ENCODE measurements at regions not wholly inside any gene's neighbourhood (a gene's known extent, or its start where the extent isn't known, plus 50 kb on each side); places are given as distances from the start of the nearest gene placed in this dataset.

DNA sequence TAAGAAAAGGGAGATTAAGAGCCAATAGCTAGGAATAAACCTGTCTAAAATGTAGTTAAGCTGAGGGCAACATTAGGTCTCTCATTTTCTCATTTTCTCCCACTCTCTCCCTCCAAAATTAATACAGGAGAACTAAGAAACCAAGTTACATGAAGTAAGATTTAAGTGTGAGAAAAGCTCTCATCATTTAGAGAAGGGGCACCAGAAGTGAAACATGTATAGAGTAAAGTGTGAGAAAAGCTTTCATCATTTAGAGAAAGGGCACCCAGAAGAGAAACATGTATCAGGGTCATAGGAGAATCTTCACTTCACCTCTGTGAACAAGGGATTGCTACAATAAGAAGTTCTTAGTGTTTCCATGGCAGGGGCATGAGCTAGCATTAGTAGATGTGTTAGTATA is 132.4 kb upstream of the CNTN1 start:
- DNase-seq: no peak

GRCh38 chr12:40560848-40561247 is 131.4 kb upstream of the CNTN1 start:
- DNase-seq: no peak

DNA sequence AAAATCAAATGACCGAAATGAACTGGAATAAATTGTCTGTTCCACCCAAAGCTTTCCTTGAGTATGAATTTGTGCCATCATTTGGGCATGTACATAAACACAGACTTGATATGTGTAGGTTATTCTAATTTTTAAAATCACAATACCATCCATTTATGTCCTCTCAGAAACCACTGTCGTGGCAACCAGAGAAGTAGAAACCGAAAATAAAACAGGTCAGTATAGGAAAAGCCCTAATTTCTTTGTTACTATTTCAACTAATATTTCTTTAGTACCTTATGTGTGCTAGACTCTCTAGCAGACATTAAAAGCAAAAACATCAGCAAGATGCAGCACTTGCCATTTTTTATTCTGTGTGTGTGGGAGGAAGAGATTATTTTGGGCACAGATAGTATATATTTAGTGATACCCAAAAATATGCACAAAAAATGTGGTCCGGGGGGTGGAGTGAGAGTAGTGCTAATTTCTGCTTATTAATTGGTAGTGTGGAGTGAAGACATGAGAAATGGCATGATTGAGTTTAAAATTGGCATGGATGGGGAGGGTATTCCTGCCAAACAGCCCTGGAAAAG is 130.8 kb upstream of the CNTN1 start:
- no peak for DNase-seq

DNA sequence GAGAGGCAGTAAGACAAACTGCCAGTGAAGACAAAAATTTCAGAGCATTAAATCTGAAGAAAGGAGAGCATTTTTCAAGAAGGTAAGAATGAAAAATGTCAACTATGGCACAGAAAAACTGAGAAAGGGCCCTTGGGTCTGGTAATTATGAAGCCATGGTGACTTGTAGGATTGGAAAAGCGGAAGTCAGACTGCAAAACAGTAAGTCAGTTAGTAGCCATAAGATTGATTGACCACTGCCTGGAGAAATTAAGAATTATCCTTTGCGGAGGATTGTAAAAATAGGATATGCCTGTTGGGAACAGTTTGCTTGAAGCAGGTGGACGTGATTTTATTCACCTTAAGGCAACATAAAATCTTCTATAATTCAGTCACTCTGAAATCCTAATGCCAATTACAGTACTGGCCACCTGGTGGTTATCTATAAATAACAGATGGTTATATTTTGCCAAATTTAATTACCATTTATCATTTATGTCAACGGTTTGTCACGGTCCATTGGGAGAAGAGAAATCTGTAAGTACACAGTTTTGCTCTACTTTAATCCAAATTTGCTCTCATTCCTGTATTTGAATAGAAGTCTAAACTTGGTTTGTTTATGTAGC is 127.1 kb upstream of the CNTN1 start:
- no peak for DNase-seq

GRCh38 chr12:40566271-40566670 is 126.0 kb upstream of the CNTN1 start:
- DNase-seq: no peak

- no peak for DNase-seq
Observed at GRCh38 chr12:40569626-40570179, 122.5 kb upstream of the CNTN1 start.

DNA sequence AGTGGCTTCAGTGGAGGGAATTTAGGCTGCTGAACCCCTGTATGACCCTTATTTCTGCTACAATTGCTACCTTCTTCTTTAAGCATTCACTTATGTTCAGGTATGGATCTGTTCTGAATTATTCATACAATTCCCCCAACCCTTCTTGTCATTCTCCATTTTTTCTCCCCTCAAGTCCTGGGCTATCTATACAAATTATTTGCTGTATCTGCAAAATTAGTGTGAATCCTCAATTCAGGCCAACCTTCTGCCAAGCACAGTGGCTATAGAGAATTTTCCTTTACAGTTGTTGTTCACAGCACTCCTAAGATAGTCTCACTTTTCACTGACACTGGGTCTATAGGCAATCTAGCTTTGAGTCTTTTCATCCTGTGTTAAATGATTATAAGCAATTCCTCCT is 119.2 kb upstream of the CNTN1 start:
- DNase-seq: no peak

DNA sequence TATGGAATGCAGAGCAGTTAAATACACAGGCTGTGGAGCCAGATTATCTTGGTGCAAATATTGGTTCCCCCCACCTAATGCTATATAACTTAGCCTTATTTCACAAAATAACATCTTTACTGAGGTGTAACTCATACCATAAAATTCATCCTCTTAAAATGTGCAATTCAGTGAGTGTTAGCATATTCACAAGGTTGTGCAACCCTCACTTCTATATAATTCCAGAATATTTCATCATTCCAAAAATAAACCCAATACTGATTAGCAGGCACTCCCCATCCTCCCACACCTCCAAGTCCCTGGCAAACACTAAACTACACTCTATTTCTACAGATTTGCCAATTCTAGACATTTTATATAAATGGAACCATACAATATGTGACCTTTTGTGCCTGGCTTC is 116.3 kb upstream of the CNTN1 start:
- no peak for DNase-seq

- no peak for DNase-seq
Observed at GRCh38 chr12:40577834-40578233, 114.4 kb upstream of the CNTN1 start.

- no peak for DNase-seq
Observed at GRCh38 chr12:40579687-40580086, 112.6 kb upstream of the CNTN1 start.

GRCh38 chr12:40580346-40580745 is 111.9 kb upstream of the CNTN1 start:
- no peak for DNase-seq

- no peak for DNase-seq
Observed at GRCh38 chr12:40581889-40582288, 110.3 kb upstream of the CNTN1 start.

GRCh38 chr12:40583743-40584142 is 108.5 kb upstream of the CNTN1 start:
- DNase-seq: no peak

DNA sequence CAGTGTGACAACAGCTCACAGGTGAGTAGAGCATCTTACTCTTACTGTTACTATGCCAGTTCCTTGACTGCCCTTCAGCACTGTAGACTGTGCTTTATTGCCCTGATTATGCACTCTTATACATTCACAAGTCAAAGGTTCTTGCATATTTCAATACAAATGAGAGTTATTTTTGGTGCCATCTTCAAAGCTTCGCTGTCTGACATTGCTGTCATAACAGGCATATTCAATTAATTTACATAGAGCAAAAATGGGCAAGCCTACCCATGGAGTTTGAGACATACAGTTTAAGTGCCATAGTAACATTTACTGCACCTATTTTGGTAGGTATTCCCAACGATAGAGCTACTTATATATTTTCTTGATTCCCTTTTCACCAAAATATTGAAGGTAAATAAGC is 107.5 kb upstream of the CNTN1 start:
- DNase-seq: no peak

DNA sequence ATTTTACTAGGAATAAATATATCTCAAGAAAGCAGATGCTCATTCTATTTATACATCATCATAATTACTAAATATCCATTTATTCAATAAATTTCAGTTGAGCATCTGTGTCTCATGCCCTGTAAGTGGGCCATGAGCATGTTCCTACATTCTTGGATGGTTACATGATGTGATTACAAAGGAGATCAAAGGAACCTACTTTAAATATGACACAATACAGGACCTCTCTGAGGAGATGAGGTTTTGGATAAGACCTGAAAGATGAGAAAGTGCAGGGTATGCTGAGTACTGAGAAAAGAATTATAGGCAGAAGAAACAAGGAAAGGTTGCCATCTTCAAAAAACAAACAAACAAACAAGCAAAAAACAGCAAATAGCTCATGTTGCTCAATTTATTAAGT is 105.4 kb upstream of the CNTN1 start:
- DNase-seq: no peak

GRCh38 chr12:40587421-40587820 is 104.8 kb upstream of the CNTN1 start:
- DNase-seq: no peak

- no peak for DNase-seq
Observed at GRCh38 chr12:40587970-40588369, 104.3 kb upstream of the CNTN1 start.

DNA sequence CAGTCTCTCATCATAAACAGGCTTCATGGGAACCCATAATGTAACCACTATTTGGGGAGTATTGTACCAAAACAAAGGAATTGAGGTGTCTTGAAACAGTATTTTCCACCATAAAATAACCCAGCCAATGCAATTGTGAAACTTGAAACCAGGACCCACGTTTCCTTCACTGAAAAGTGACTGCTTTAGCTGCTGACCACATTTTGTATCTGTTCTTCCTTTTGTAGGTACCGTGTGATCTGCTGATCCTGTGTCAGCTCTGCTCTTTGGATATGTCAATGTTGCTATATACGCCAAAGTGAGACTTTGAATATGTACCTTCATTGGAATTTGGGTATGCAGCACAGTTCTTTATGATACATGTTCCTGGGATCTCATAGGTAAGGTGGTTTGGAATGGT is 95.1 kb upstream of the CNTN1 start:
- no peak for DNase-seq

DNA sequence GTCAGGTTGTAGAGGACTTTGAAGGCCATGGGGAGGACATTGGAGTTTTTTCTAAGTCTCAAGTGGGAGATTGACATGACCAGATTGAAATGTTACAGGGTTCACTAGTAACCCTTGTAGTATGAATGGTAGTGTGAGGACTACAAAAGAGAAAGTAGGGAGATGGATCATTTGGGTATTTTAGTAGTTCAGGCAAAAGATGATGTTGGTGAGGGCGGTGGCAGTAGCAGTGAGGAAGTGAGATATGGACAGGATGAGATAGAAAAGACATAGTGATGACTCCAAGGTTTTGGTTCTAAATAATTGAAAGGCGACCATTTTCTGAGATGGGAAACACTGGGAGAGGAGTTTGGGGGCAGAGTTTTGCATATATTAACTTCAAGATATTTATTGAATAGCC is 94.2 kb upstream of the CNTN1 start:
- DNase-seq: no peak

DNA sequence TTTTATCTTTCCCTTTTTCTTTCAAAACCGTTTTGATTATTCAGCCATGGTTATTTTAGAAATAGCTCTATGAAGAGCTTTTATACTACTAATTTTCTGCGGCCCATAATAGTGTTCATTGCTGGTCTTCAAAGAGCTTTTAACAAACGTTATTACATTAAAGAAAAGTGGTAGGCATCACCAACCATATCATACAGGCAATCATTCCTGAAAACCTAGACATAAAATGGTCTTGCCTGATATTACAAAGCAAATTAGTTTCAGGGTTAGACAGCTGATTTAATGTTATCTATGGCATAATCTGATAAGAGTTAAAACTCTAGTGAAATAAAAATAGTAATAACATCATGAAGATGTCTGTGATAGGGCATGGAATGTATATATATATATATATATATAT is 89.7 kb upstream of the CNTN1 start:
- DNase-seq: no peak

GRCh38 chr12:40614923-40615322 is 77.3 kb upstream of the CNTN1 start:
- DNase-seq: peak; percentile 6

- no peak for DNase-seq
Observed at GRCh38 chr12:40615590-40615989, 76.6 kb upstream of the CNTN1 start.

DNA sequence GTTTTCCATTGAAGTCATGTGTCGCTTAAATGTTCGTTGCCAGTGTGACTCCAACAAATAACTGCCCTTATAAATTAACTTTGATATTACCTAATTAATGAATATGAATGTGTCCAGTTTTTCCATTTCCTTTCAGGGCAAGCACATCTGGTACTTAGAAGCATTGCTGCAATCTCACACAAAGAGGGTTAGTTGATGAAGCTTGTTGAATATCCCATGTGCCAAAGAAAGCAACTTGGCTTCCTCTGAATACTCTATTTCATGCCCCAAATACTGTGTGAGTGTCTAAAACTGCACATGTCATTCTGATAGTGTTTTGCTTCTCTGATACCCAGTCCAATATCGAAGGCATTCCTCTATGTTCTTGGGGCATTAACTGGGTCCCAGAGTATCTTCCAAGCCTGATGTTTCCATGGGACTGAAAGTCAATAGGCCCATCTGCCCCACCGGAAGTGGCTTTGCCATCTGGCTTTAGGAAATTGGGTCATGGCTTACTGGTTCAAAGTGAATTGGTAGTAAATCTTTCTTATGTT is 75.8 kb upstream of the CNTN1 start:
- no peak for DNase-seq

DNA sequence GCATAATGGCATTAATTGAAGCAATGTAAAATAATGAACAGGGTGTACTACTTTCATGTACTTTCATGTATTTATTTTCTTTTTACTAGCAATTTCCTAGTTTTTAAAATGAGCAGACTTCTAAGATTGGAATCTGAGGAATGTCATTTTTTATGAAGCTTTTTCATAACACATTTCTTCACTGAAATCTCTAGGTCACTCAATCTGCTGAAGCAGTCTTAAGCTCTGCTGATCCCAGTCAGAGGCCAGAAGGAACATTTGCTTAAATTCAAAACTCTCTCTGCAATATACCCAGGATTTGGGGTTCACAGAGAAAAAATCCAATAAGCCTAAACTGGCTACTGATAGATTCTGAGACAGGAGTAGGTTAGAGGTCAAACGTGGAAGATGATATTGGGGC is 73.6 kb upstream of the CNTN1 start:
- no peak for DNase-seq

DNA sequence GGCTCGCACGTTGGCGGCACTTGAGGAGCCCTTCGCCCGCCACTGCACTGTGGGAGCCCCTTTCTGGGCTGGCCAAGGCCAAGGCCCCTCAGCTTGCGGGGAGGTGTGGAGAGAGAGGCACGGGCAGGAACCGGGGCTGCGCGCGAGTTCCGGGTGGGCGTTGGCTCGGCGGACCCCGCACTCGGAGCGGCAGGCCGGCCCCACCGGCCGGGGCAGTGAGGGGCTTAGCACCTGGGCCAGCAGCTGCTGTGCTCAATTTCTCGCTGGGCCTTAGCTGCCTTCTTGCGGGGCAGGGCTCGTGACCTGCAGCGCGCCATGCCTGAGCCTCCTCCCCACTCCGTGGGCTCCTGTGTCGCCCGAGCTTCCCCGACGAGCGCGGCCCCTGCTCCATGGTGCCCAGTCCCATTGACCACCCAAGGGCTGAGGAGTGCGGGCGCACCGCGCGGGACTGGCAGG is 71.6 kb upstream of the CNTN1 start:
- no peak for DNase-seq
